GM12878 (cell line): ENCODE measurements at regions not wholly inside any gene's neighbourhood (a gene's known extent, or its start where the extent isn't known, plus 50 kb on each side); places are given as distances from the start of the nearest gene placed in this dataset.

ENCODE experiments used
- CEBPZ ChIP-seq: fragments of 150-350 bp; IDR thresholded peaks from 2 replicates; pipeline ENCODE4 v1.6.1; 2016; ENCODE audit warnings: low read depth, low read length
- HDGF ChIP-seq: fragments of 450-650 bp; IDR thresholded peaks from 2 replicates; pipeline ENCODE4 v1.6.1; 2016; ENCODE audit warnings: antibody characterized with exemption
- NR2C1 ChIP-seq: fragments of 450-650 bp; IDR thresholded peaks from 2 replicates; pipeline ENCODE4 v1.6.1; 2017; ENCODE audit warnings: antibody characterized with exemption, mild to moderate bottlenecking, moderate library complexity
- POLR2A ChIP-seq: IDR thresholded peaks from 2 replicates; pipeline ENCODE4 v1.6.1; 2011; ENCODE audit warnings: low read depth, mild to moderate bottlenecking, low read length
- SMC3 ChIP-seq: IDR thresholded peaks from 2 replicates; pipeline ENCODE4 v1.6.1; 2011; ENCODE audit warnings: low read length, improper control_type of control experiment, borderline replicate concordance
- ZNF217 ChIP-seq: fragments of 450-650 bp; IDR thresholded peaks from 2 replicates; pipeline ENCODE4 v1.6.1; 2017; ENCODE audit warnings: antibody characterized with exemption, mild to moderate bottlenecking
- ZNF592 ChIP-seq: fragments of 450-650 bp; IDR thresholded peaks from 2 replicates; pipeline ENCODE4 v1.6.1; 2017; ENCODE audit warnings: mild to moderate bottlenecking, moderate library complexity
- ZNF687 ChIP-seq: fragments of 450-650 bp; IDR thresholded peaks from 2 replicates; pipeline ENCODE4 v1.6.1; 2017; ENCODE audit warnings: mild to moderate bottlenecking, moderate library complexity

- TF ChIP-seq ZNF687 (no peak), POLR2A (no peak), NR2C1 (no peak), CEBPZ (no peak), ZNF592 (no peak), SMC3 (no peak), HDGF (no peak), ZNF217 (no peak)
Measured at GRCh38 chr22:48424201-48424627, 1403.5 kb downstream of the BRD1 start (continued).
